RWPE1 (cell line): ENCODE measurements at regions not wholly inside any gene's neighbourhood (a gene's known extent, or its start where the extent isn't known, plus 50 kb on each side); places are given as distances from the start of the nearest gene placed in this dataset.

ENCODE experiments used
- CTCF ChIA-PET: fragments of 350-600 bp; sonication (Branson Sonifier 250); formaldehyde crosslinking; extraction: SDS; loops from one replicate; lab custom pipeline; 2021; lab: Yijun Ruan, JAX
- POLR2A ChIA-PET: fragments of 400-600 bp; formaldehyde crosslinking; extraction: SDS; loops from one replicate; lab custom pipeline; 2020; ENCODE audit warnings: antibody characterized with exemption; ENCODE audit not compliant: low non-redundant PET; lab: Yijun Ruan, JAX
- DNase-seq: peaks from one replicate; pipeline ENCODE4 v3.0.0; 2012; ENCODE audit warnings: low spot score
- H3K27ac ChIP-seq: fragments of 450-650 bp; 2 replicates; pipeline ENCODE4 v1.5.1; 2017
- CTCF ChIP-seq: fragments of 450-650 bp; conservative IDR thresholded peaks from 2 replicates; pipeline ENCODE4 v1.5.1; 2017; ENCODE audit warnings: low read depth, mild to moderate bottlenecking

GRCh38 chr6:44645276-44645675, 257.8 kb downstream of the CDC5L start:
- no peak overlapping the region for H3K27ac ChIP-seq
- TF ChIP-seq CTCF, result no peak
- DNase-seq, result no peak
- ChIA-PET POLR2A (no interaction called here), CTCF (interaction anchor here (1.6 kb wide), 1 partner anchor 170 kb away, joined by 4 read pairs; no protein-coding TSS in a partner anchor)

- no peak for DNase-seq
- ChIA-PET POLR2A (no interaction called here), CTCF (interaction anchor here (0.6 to 2.0 kb wide), 3 partner anchors 9 to 1068 kb away, joined by 3 to 9 read pairs (median 4); no protein-coding TSS in a partner anchor)
- no peak overlapping the region for H3K27ac ChIP-seq
- TF ChIP-seq CTCF, result no peak
These were observed 258.8 kb downstream of the CDC5L start for GRCh38 chr6:44646355-44646754.

- no peak for DNase-seq
- ChIA-PET CTCF (no interaction called here), POLR2A (no interaction called here)
- H3K27ac ChIP-seq, result no peak overlapping the region
- TF ChIP-seq CTCF, result no peak
These were observed 262.0 kb downstream of the CDC5L start for GRCh38 chr6:44649365-44650025.

- TF ChIP-seq CTCF, result no peak
- DNase-seq, result no peak
- ChIA-PET POLR2A (no interaction called here), CTCF (no interaction called here)
- H3K27ac ChIP-seq, result no peak overlapping the region
These were observed 263.0 kb downstream of the CDC5L start for GRCh38 chr6:44650495-44650894.

GRCh38 chr6:44650947-44651346, 263.4 kb downstream of the CDC5L start:
- DNase-seq, result no peak

GRCh38 chr6:44651604-44652003, 264.1 kb downstream of the CDC5L start:
- CTCF ChIA-PET, result interaction anchor here (2.4 kb wide), 1 partner anchor 176 kb away, joined by 12 read pairs; no protein-coding TSS in a partner anchor

More at GRCh38 chr6:44650947-44651346, 263.4 kb downstream of the CDC5L start:
- no peak for TF ChIP-seq CTCF
- H3K27ac ChIP-seq, result no peak overlapping the region
- POLR2A ChIA-PET, result no interaction called here
- CTCF ChIA-PET, result interaction anchor here (2.4 kb wide), 1 partner anchor 175 kb away, joined by 12 read pairs; no protein-coding TSS in a partner anchor

More at GRCh38 chr6:44651604-44652003, 264.1 kb downstream of the CDC5L start:
- POLR2A ChIA-PET, result no interaction called here
- H3K27ac ChIP-seq, result no peak overlapping the region
- DNase-seq, result no peak
- no peak for TF ChIP-seq CTCF
